ENCODE measurements at regions not wholly inside any gene's neighbourhood (a gene's known extent, or its start where the extent isn't known, plus 50 kb on each side); places are given as distances from the start of the nearest gene placed in this dataset.

GRCh38 chr18:65592435-65592834 lies 158.4 kb upstream of the CDH7 start (continued):
- TF ChIP-seq, protein P1, sequence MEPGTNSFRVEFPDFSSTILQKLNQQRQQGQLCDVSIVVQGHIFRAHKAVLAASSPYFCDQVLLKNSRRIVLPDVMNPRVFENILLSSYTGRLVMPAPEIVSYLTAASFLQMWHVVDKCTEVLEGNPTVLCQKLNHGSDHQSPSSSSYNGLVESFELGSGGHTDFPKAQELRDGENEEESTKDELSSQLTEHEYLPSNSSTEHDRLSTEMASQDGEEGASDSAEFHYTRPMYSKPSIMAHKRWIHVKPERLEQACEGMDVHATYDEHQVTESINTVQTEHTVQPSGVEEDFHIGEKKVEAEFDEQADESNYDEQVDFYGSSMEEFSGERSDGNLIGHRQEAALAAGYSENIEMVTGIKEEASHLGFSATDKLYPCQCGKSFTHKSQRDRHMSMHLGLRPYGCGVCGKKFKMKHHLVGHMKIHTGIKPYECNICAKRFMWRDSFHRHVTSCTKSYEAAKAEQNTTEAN (CRISPR knock-in tag; IDR thresholded peaks at IDR 0.05): no peak
- no peak for TF ChIP-seq ZFP30 (CRISPR knock-in tag; IDR thresholded peaks at IDR 0.05; ENCODE audit: borderline replicate concordance)
- no peak for TF ChIP-seq BRCA1 (IDR thresholded peaks at IDR 0.05)
- TF ChIP-seq BRCA1 (CRISPR knock-in tag; IDR thresholded peaks at IDR 0.05): no peak
- TF ChIP-seq RFX7 (CRISPR knock-in tag; IDR thresholded peaks at IDR 0.05): no peak
- no peak for TF ChIP-seq RFX1 (IDR thresholded peaks at IDR 0.05)
- TF ChIP-seq NKRF (IDR thresholded peaks at IDR 0.05; ENCODE audit: borderline replicate concordance): no peak
- TF ChIP-seq THAP7 (CRISPR knock-in tag; IDR thresholded peaks at IDR 0.05): no peak

DNA sequence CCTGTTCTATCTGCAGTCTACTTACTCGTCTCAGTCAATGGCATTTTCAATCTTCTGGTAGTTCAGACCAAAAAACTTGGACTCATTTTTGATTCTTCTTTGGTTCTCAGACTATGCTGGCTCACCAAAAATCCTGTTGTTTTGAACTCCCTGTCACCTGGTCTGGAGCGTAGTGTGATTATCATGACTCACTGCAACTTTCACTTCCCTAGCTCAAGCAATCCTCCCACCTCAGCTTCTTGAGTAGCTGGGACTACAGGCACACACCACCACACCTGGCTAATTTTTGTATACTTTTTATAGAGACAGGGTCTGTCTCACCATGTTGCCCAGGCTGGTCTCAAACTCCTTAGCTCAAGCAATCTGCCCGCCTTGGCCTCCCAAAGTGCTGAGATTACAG lies 163.3 kb upstream of the CDH7 start:
- BruUV-seq (replicated peaks): no TSS peak
- in situ Hi-C loops (cut with MboI): no loop called here
- Histone ChIP-seq H3K79me2 (ENCODE audit: control insufficient read depth, insufficient read depth, low read length) (no peaks in the 10 kb centered on the region), H3K9me1 (ENCODE audit: control insufficient read depth, insufficient read depth, low read length) (no peaks in the 10 kb centered on the region), H3K27me3 (ENCODE audit: control insufficient read depth in 2 of 2, insufficient read depth in 2 of 2, low read length in 2 of 2) (no peaks in the 10 kb centered on the region), H3K4me1 (replicated peaks in 1 of 2; ENCODE audit: control insufficient read depth in 2 of 2, insufficient read depth in 2 of 2, low read length in 2 of 2) (no peaks in the 10 kb centered on the region), H3K27ac (ENCODE audit: extremely low read depth, low read depth, low read length) (no peak overlapping the region), H2AFZ (ENCODE audit: low read depth, low read length) (no peak overlapping the region), H3K9ac (ENCODE audit: insufficient read depth in 1 of 2, low read depth in 2 of 2, low read length in 2 of 2) (no peak overlapping the region), H3K9me3 (replicated peaks; ENCODE audit: control insufficient read depth, insufficient read depth, low read depth, low read length) (no peaks in the 10 kb centered on the region), H4K20me1 (replicated peaks; ENCODE audit: control insufficient read depth, insufficient read depth, low read length) (no peaks in the 10 kb centered on the region), H3K36me3 (ENCODE audit: control insufficient read depth, insufficient read depth, low read length) (no peaks in the 10 kb centered on the region), H3K4me2 (ENCODE audit: insufficient read depth, low read length) (no peak overlapping the region), H3K4me3 (no peak overlapping the region)
- ChIA-PET CTCF (ENCODE audit: low intra/inter-chr PET ratio) (no interaction called here), POLR2A (no interaction called here)
- ATAC-seq: no peak
- intact Hi-C loops (cut with micrococcal nuclease): no loop called here
- FAIRE-seq: no peak
- DNase-seq (ENCODE audit: extremely low read depth in 1 of 4, low spot score in 3 of 4): no peak
- 0% methylated on average over 3 of the region's 3 CpGs for WGBS (ENCODE audit: insufficient coverage, low coverage, missing lambda C conversion rate)
- TF ChIP-seq RB1 (IDR thresholded peaks at IDR 0.05; ENCODE audit: low read depth) (no peak), ZNF639 (CRISPR knock-in tag; conservative IDR thresholded peaks at IDR 0.05 in 1 of 2, IDR thresholded peaks at IDR 0.05 in 1 of 2) (no peak), NEUROD1 (IDR thresholded peaks at IDR 0.05; ENCODE audit: borderline replicate concordance, low read depth, low read length, partially characterized antibody) (no peak), NFXL1 (CRISPR knock-in tag; IDR thresholded peaks at IDR 0.05) (no peak), SMAD2 (IDR thresholded peaks at IDR 0.05; ENCODE audit: low read depth, low read length) (no peak)

Data from K562 (cell line).